IPS-20b (cell line): ENCODE measurements at regions not wholly inside any gene's neighbourhood (a gene's known extent, or its start where the extent isn't known, plus 50 kb on each side); places are given as distances from the start of the nearest gene placed in this dataset.

Experiments used
- H3K27ac ChIP-seq: one replicate; pipeline ENCODE4 v1.5.1; 2013; ENCODE audit warnings: low read length
- H3K27me3 ChIP-seq: 2 replicates; pipeline ENCODE4 v1.6.1; 2013; ENCODE audit warnings: mild to moderate bottlenecking, low read length, inconsistent platforms; ENCODE audit not compliant: insufficient read depth
- H3K36me3 ChIP-seq: 2 replicates; pipeline ENCODE4 v1.6.1; 2013; ENCODE audit warnings: low read depth, mild to moderate bottlenecking, inconsistent platforms, low read length, moderate library complexity; ENCODE audit not compliant: insufficient read depth
- H3K4me1 ChIP-seq: 2 replicates; pipeline ENCODE4 v1.6.1; 2013; ENCODE audit warnings: mild to moderate bottlenecking, control low read depth, inconsistent platforms, low read length, moderate library complexity; ENCODE audit not compliant: insufficient read depth
- H3K4me3 ChIP-seq: 2 replicates; pipeline ENCODE4 v1.5.1; 2013; ENCODE audit warnings: mild to moderate bottlenecking, low read length, inconsistent platforms
- H3K9ac ChIP-seq: 2 replicates; pipeline ENCODE4 v1.6.1; 2013; ENCODE audit warnings: low read depth, mild to moderate bottlenecking, inconsistent platforms, low read length, moderate library complexity
- H3K9me3 ChIP-seq: 2 replicates; pipeline ENCODE4 v1.6.1; 2013; ENCODE audit warnings: mild to moderate bottlenecking, low read depth, low read length, inconsistent platforms; ENCODE audit not compliant: insufficient read depth

- H3K36me3 ChIP-seq: no peaks in the 10 kb centered on the region
- H3K27ac ChIP-seq: no peak overlapping the region
- H3K9me3 ChIP-seq: no peaks in the 10 kb centered on the region
- peaks cover 3% of the 10 kb centered on the region; the same call in 1 of the 2 replicates for H3K4me1 ChIP-seq
- H3K4me3 ChIP-seq: no peak overlapping the region
- no peaks in the 10 kb centered on the region for H3K27me3 ChIP-seq
- H3K9ac ChIP-seq: no peak overlapping the region
Observed at GRCh38 chr2:21406386-21406785, 282.6 kb downstream of the TDRD15 start.

GRCh38 chr2:21406911-21407310 is 283.1 kb downstream of the TDRD15 start:
- H3K9ac ChIP-seq: no peak overlapping the region
- no peak overlapping the region for H3K27ac ChIP-seq
- no peak overlapping the region for H3K4me3 ChIP-seq
- H3K9me3 ChIP-seq: no peaks in the 10 kb centered on the region
- no peaks in the 10 kb centered on the region for H3K27me3 ChIP-seq
- peaks cover 3% of the 10 kb centered on the region; the same call in 1 of the 2 replicates for H3K4me1 ChIP-seq
- H3K36me3 ChIP-seq: no peaks in the 10 kb centered on the region

GRCh38 chr2:21407851-21408250 is 284.1 kb downstream of the TDRD15 start:
- Histone ChIP-seq H3K36me3 (no peaks in the 10 kb centered on the region), H3K27ac (no peak overlapping the region), H3K4me3 (no peak overlapping the region), H3K4me1 (peaks cover 3% of the 10 kb centered on the region; the same call in 1 of the 2 replicates), H3K9me3 (no peaks in the 10 kb centered on the region), H3K27me3 (no peaks in the 10 kb centered on the region), H3K9ac (no peak overlapping the region)

GRCh38 chr2:21411741-21412140 is 288.0 kb downstream of the TDRD15 start:
- Histone ChIP-seq H3K27me3 (no peaks in the 10 kb centered on the region), H3K4me3 (no peak overlapping the region), H3K27ac (no peak overlapping the region), H3K9me3 (no peaks in the 10 kb centered on the region), H3K4me1 (no peaks in the 10 kb centered on the region), H3K36me3 (no peaks in the 10 kb centered on the region), H3K9ac (no peak overlapping the region)

- Histone ChIP-seq H3K36me3 (no peaks in the 10 kb centered on the region), H3K4me1 (no peaks in the 10 kb centered on the region), H3K4me3 (no peak overlapping the region), H3K27me3 (no peaks in the 10 kb centered on the region), H3K9ac (no peak overlapping the region), H3K9me3 (no peaks in the 10 kb centered on the region), H3K27ac (no peak overlapping the region)
Observed at GRCh38 chr2:21412944-21413443, 289.2 kb downstream of the TDRD15 start.

GRCh38 chr2:21415234-21415633 is 291.5 kb downstream of the TDRD15 start:
- Histone ChIP-seq H3K27ac (no peak overlapping the region), H3K36me3 (no peaks in the 10 kb centered on the region), H3K27me3 (no peaks in the 10 kb centered on the region), H3K4me1 (no peaks in the 10 kb centered on the region), H3K9me3 (no peaks in the 10 kb centered on the region), H3K4me3 (no peak overlapping the region), H3K9ac (no peak overlapping the region)

- no peaks in the 10 kb centered on the region for H3K4me1 ChIP-seq
- H3K27me3 ChIP-seq: no peaks in the 10 kb centered on the region
- no peak overlapping the region for H3K4me3 ChIP-seq
- no peak overlapping the region for H3K27ac ChIP-seq
- no peak overlapping the region for H3K9ac ChIP-seq
- H3K9me3 ChIP-seq: no peaks in the 10 kb centered on the region
- no peaks in the 10 kb centered on the region for H3K36me3 ChIP-seq
Observed at GRCh38 chr2:21416226-21416625, 292.5 kb downstream of the TDRD15 start.

- Histone ChIP-seq H3K27me3 (no peaks in the 10 kb centered on the region), H3K9me3 (no peaks in the 10 kb centered on the region), H3K27ac (no peak overlapping the region), H3K9ac (no peak overlapping the region), H3K4me3 (no peak overlapping the region), H3K36me3 (no peaks in the 10 kb centered on the region), H3K4me1 (no peaks in the 10 kb centered on the region)
Observed at GRCh38 chr2:21418456-21418855, 294.7 kb downstream of the TDRD15 start.

- Histone ChIP-seq H3K36me3 (no peaks in the 10 kb centered on the region), H3K27me3 (no peaks in the 10 kb centered on the region), H3K9ac (no peak overlapping the region), H3K4me1 (no peaks in the 10 kb centered on the region), H3K27ac (no peak overlapping the region), H3K4me3 (no peak overlapping the region), H3K9me3 (no peaks in the 10 kb centered on the region)
Observed at GRCh38 chr2:21420553-21421335, 297.0 kb downstream of the TDRD15 start.

GRCh38 chr2:21422050-21422449 is 298.3 kb downstream of the TDRD15 start:
- Histone ChIP-seq H3K27me3 (no peaks in the 10 kb centered on the region), H3K36me3 (no peaks in the 10 kb centered on the region), H3K4me1 (no peaks in the 10 kb centered on the region), H3K9me3 (no peaks in the 10 kb centered on the region), H3K27ac (no peak overlapping the region), H3K9ac (no peak overlapping the region), H3K4me3 (no peak overlapping the region)

GRCh38 chr2:21422724-21423522 is 299.2 kb downstream of the TDRD15 start:
- H3K4me3 ChIP-seq: no peak overlapping the region
- H3K9ac ChIP-seq: no peak overlapping the region
- no peaks in the 10 kb centered on the region for H3K36me3 ChIP-seq
- H3K27me3 ChIP-seq: no peaks in the 10 kb centered on the region
- no peaks in the 10 kb centered on the region for H3K9me3 ChIP-seq
- no peaks in the 10 kb centered on the region for H3K4me1 ChIP-seq
- no peak overlapping the region for H3K27ac ChIP-seq

GRCh38 chr2:21423854-21424253 is 300.1 kb downstream of the TDRD15 start:
- Histone ChIP-seq H3K9me3 (no peaks in the 10 kb centered on the region), H3K27me3 (no peaks in the 10 kb centered on the region), H3K4me3 (no peak overlapping the region), H3K27ac (no peak overlapping the region), H3K36me3 (no peaks in the 10 kb centered on the region), H3K9ac (no peak overlapping the region), H3K4me1 (no peaks in the 10 kb centered on the region)
